Small intestine (tissue), 7 donors: ENCODE measurements at regions not wholly inside any gene's neighbourhood (a gene's known extent, or its start where the extent isn't known, plus 50 kb on each side); places are given as distances from the start of the nearest gene placed in this dataset.

Experiments
- DNase-seq, 2 donors: peaks; one replicate each; pipeline versions ENCODE4 v3.0.0 to v3.0.0-alpha.2; 2013
- FAIRE-seq: peaks from 2 replicates; lab custom pipeline; 2012; peaks lifted over from hg19 to GRCh38; lab: Jason Lieb, UNC
- H3K27ac ChIP-seq, 3 donors: one replicate each; pipeline ENCODE4 v1.5.1; 2013; ENCODE audit warnings: low read length in 2 of 3, mild to moderate bottlenecking in 2 of 3, control low read depth in 1 of 3, inconsistent platforms in 1 of 3, low read depth in 1 of 3, moderate library complexity in 1 of 3
- H3K27me3 ChIP-seq, 3 donors: one replicate each; pipeline ENCODE4 v1.6.1; 2013; ENCODE audit warnings: low read length in 3 of 3, inconsistent platforms in 1 of 3; ENCODE audit not compliant: control insufficient read depth in 3 of 3, insufficient read depth in 3 of 3
- H3K36me3 ChIP-seq, 3 donors: one replicate each; pipeline ENCODE4 v1.6.1; 2013; ENCODE audit warnings: low read length in 3 of 3, inconsistent platforms in 1 of 3, low read depth in 1 of 3, mild to moderate bottlenecking in 1 of 3, moderate library complexity in 1 of 3; ENCODE audit not compliant: control insufficient read depth in 3 of 3, insufficient read depth in 2 of 3
- H3K4me1 ChIP-seq, 3 donors: one replicate each; pipeline ENCODE4 v1.6.1; 2013; ENCODE audit warnings: low read length in 2 of 3, inconsistent platforms in 1 of 3, low read depth in 1 of 3, mild to moderate bottlenecking in 1 of 3, moderate library complexity in 1 of 3; ENCODE audit not compliant: control insufficient read depth in 3 of 3, insufficient read depth in 2 of 3
- H3K4me3 ChIP-seq, 3 donors: one replicate each; pipeline ENCODE4 v1.5.1; 2013; ENCODE audit warnings: low read length in 3 of 3, control low read depth in 1 of 3, inconsistent platforms in 1 of 3, low read depth in 1 of 3, mild to moderate bottlenecking in 1 of 3, moderate library complexity in 1 of 3
- H3K9me3 ChIP-seq, 2 donors: one replicate each; pipeline ENCODE4 v1.6.1; 2013; ENCODE audit warnings: low read depth in 1 of 2, low read length in 1 of 2; ENCODE audit not compliant: control insufficient read depth in 2 of 2, insufficient read depth in 1 of 2
- WGBS, 3 donors: extraction: QIAGEN DNeasy Blood & Tissue Kit; methylation state at CpG; one replicate each; pipeline ENCODE4 v1.1.7; 2013; 5-methylcytosine and 5-hydroxymethylcytosine counted together
- donor health status: healthy with polysubstance abuse.
- donor health status: control.
- donor health status: control.
- donor health status: Bipolar disorder and iron deficiency.
- donor health status: healthy.

DNA sequence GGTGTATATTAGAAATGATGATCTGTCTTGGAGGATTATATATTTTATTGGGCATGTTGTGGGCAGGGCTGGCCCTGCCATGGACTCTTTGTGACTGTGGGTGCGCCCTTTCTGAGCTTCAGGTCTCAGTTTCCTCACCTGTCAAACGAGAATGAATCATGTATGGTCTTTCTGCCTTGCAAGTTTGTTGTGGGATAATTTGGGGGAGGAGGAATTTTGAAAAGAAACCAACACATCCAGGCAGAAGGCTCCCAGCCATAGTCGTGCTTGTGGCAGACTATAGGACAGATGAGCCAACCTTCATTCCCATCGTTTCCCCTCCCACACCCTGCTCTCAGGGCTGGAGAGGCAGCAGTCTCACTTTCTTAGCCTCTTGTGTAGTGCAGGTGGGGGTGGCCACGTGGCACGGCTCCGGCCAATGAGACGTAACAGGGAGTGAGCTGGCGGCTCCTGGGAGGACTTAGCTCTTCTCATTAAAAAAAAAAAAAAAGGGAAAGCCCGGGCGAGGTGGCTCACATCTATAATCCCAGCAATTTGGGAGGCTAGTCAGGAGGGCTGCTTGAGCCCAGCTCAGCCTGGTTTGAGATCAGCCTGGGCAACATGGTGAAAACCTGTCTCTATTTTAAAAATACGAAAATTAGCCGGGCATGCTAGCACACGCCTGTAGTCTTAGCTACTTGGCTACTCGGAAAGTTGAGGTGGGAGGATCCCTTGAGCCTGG is 63.1 kb downstream of the RHOB start:
- H3K9me3 ChIP-seq, result peaks cover 0 to 3% of the 10 kb centered on the region in 2 donors
- no peak overlapping the region for H3K4me3 ChIP-seq
- peaks cover 0 to 3% (median 0%) of the 10 kb centered on the region in 3 donors for H3K4me1 ChIP-seq
- no peaks in the 10 kb centered on the region for H3K27me3 ChIP-seq
- FAIRE-seq, result no peak
- DNase-seq, result peak; percentile 79 to 83
- WGBS, 3 donors, result 15 to 57% (median 31%) methylated on average over 14 to 15 of the region's 15 CpGs
- no peak overlapping the region for H3K27ac ChIP-seq
- no peaks in the 10 kb centered on the region for H3K36me3 ChIP-seq

DNA sequence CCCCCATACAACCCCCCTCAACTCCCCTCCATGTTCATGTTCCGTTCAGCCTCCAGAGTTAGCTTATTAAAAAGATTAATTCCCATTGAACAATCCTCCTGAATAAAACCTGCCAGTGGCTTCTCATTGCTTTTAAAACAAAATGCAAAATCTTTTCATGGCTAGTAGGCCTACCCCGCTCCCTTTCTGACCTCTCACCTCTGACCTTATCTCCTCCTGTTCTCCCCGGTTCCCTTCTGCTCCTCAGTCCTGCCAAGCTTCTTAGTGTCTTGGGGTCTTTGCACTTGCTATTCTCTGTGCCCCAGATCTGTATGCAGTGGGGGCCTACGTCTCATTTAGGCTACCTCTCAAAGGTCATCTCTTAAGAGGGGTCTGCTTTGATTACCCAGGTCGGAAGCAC is 64.3 kb downstream of the RHOB start:
- peaks cover 0 to 8% of the 10 kb centered on the region in 2 donors for H3K9me3 ChIP-seq
- H3K4me3 ChIP-seq, result no peak overlapping the region
- no peak overlapping the region for H3K27ac ChIP-seq
- peaks cover 0 to 3% (median 0%) of the 10 kb centered on the region in 3 donors for H3K4me1 ChIP-seq
- no peaks in the 10 kb centered on the region for H3K36me3 ChIP-seq
- WGBS, 3 donors, result 90 to 94% (median 91%) methylated on average over 5 of the region's 5 CpGs
- DNase-seq (no peak), FAIRE-seq (no peak)
- no peaks in the 10 kb centered on the region for H3K27me3 ChIP-seq

DNA sequence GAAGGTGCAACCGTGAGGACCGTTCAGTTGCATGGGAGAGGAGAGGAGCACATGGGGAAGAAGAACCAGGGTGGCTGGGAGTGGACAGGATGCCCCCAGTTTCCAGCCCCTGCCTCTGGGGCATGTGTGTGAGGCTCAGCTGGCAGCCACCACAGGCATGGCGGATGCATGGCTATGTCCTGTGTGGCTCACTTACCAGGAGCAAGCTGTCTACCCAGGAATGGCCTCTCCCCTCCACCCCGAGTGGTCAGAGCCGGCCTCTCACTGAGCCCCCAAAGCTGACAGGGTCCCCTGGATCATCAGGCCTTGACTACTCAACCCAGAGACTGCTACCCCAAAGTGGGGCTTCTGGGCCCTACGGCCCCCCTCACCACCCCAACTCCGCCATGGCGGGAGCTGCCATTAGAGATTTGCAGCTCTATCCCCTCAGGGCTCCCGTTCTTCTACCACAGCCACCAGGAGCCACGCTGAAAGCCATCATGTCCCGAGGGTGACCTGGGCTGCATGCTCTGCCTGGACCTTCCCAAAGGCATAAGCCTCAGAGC is 65.3 kb downstream of the RHOB start:
- WGBS, 3 donors, result 92 to 97% (median 96%) methylated on average over 11 of the region's 11 CpGs
- FAIRE-seq, result no peak

DNA sequence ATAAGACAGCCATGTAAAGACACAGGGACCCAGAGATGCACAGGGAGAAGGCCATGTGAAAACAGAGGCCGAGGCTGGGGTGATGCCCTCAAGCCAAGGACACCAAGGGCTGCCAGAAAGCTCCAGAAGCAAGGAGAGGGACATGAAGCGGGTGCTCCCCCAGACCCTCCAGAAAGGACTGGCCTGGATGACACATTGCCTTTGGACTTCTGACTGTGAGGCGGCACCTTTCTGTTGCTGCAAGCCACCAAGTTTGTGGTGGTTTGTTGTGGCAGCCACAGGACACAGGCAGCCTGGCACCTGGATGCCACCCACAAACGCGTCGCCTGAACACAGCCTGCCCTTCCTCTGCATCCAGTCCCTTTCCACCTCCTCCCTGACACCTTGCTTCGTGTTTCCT is 67.1 kb downstream of the RHOB start:
- Histone ChIP-seq H3K36me3 (no peaks in the 10 kb centered on the region), H3K27ac (no peak overlapping the region), H3K27me3 (no peaks in the 10 kb centered on the region), H3K9me3 (peaks cover 0 to 13% of the 10 kb centered on the region in 2 donors), H3K4me1 (peaks cover 0 to 9% (median 4%) of the 10 kb centered on the region in 3 donors), H3K4me3 (no peak overlapping the region)
- no peak for DNase-seq
- no peak for FAIRE-seq
- 84 to 92% (median 89%) methylated on average over 7 of the region's 7 CpGs for WGBS, 3 donors

More for the DNA sequence above, 65.3 kb downstream of the RHOB start:
- no peaks in the 10 kb centered on the region for H3K27me3 ChIP-seq
- H3K36me3 ChIP-seq, result no peaks in the 10 kb centered on the region
- DNase-seq, result no peak
- peaks cover 0 to 8% of the 10 kb centered on the region in 2 donors for H3K9me3 ChIP-seq
- H3K4me3 ChIP-seq, result no peak overlapping the region
- H3K4me1 ChIP-seq, result peaks cover 0 to 9% (median 4%) of the 10 kb centered on the region in 3 donors
- no peak overlapping the region for H3K27ac ChIP-seq

DNA sequence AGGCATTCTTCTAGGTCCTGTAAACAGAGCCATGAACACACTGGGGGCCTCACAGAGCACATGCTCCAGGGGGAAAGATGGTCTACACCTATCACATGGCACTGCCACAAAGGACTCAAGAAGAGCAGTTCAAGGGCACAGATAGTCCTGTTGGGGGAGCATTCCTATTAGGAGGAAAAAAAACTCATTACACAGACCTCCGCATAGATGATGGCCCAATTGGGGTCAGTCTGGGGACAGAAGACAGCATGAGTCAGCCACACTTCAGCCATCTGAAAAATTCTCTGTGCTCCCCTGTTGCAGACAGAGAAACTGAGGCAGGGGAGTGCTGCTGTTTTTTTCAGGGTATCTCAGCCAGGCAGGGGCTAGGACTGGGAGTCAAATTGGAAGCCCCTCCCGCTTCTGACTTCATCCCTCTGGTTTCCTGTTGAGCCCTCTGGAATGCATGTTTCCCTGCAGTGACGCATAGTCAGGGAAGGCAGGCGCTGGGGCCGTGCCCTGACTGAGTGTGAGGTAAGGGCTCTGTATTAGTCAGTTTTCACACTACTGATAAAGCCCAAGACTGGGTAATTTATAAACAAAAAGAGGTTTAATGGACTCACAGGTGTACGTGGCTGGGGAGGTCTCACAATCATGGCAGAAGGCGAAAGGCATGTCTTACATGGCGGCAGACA is 67.9 kb downstream of the RHOB start:
- 82 to 92% (median 87%) methylated on average over 8 of the region's 8 CpGs for WGBS, 3 donors
- no peak for DNase-seq
- Histone ChIP-seq H3K4me1 (peaks cover 0 to 9% (median 4%) of the 10 kb centered on the region in 3 donors), H3K36me3 (no peaks in the 10 kb centered on the region), H3K4me3 (no peak overlapping the region), H3K9me3 (peaks cover 0 to 14% of the 10 kb centered on the region in 2 donors), H3K27me3 (no peaks in the 10 kb centered on the region), H3K27ac (no peak overlapping the region)
- no peak for FAIRE-seq

DNA sequence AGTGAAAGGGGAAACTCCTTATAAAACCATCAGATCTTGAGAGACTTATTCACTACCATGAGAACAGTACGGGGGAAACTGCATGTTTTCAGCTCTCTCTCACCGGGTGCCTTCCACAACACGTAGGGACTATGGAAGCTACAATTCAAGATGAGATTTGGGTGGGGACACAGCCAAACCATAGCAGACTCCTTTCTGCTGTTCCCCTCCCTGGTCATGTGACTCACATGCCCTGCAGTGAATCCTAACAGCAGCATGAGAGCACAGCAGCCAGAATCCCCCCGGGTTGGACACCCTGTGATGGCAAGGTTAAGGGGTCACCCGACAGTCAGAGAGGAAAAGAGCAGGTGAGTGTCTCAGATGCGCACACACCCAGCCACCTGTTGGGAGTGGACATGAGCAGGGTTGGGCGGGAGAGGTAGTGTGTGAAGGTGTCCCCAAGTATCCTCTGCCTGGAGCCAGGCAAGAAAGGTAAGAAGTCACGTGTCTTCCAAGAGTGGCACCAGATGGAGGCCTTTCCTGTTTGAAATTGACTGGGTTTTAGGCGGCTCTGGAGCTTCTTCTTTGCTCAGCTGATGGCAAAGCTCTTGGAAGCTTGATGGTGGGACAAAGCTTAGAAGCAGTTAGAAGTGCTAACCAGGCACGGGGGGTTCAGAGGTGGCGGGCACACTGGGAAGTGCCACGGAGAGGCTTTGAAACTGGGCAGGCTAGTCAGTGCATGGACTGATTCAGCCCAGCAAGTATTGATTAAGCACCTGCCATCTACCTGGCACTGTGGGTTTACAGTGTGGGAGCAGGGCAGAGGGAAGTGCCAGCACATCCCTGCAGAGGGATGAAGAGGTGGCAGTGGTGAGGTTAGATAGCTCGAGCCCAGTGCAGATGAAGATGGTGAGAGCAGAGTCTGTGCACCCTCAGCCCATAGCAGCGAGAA is 68.7 kb downstream of the RHOB start:
- WGBS, 3 donors, result 89 to 95% (median 90%) methylated on average over 14 of the region's 14 CpGs
- Histone ChIP-seq H3K36me3 (no peaks in the 10 kb centered on the region), H3K9me3 (peaks cover 0 to 14% of the 10 kb centered on the region in 2 donors), H3K27ac (peak overlapping the region in 1 of 3 donors; percentile 3), H3K4me3 (no peak overlapping the region), H3K27me3 (no peaks in the 10 kb centered on the region), H3K4me1 (peaks cover 0 to 6% (median 4%) of the 10 kb centered on the region in 3 donors)
- FAIRE-seq, result no peak
- DNase-seq, result no peak

DNA sequence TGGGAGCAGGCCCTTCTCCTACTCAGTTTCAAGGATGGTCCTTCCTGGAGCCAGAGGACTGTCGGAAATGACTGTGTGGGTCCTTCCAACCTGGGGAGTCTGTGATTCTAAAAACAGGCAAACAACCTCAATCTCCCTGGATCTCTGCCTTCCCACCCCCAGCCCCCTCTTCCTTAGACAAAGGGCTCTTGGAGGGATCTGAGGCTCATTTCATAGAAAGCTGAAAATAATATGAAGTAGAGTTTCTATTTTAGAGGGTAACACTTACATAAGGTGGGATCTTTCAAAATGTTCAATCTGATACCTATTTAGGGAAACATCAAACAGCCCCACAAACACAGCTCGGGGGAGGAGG is 69.4 kb downstream of the RHOB start:
- no peak overlapping the region for H3K4me3 ChIP-seq
- H3K4me1 ChIP-seq, result peaks cover 0 to 6% (median 4%) of the 10 kb centered on the region in 3 donors
- H3K27me3 ChIP-seq, result no peaks in the 10 kb centered on the region
- WGBS, 3 donors, result 83 to 100% (median 87%) methylated on average over 2 of the region's 2 CpGs
- peak overlapping the region in 1 of 3 donors; percentile 8 for H3K27ac ChIP-seq
- DNase-seq, result no peak
- peaks cover 0 to 14% of the 10 kb centered on the region in 2 donors for H3K9me3 ChIP-seq
- no peaks in the 10 kb centered on the region for H3K36me3 ChIP-seq
- no peak for FAIRE-seq
